Amygdala (tissue), 56 donors: ENCODE measurements at regions not wholly inside any gene's neighbourhood (a gene's known extent, or its start where the extent isn't known, plus 50 kb on each side); places are given as distances from the start of the nearest gene placed in this dataset.
A peak's percentile ranks its signal among the peaks of the same experiment; 100 is the strongest.

Experiments used
- DNase-seq, 56 donors: peaks; one replicate each; lab custom pipeline; 2025; lab: John Stamatoyannopoulos, UW

GRCh38 chr13:40476175-40476958 lies 190.1 kb downstream of the FOXO1 start:
- DNase-seq: peak in 1 of 56 donors; percentile 29

- DNase-seq: peak in 5 of 56 donors; percentile 12 to 28 (median 17)
These were observed 188.5 kb downstream of the FOXO1 start for GRCh38 chr13:40477623-40478608.

GRCh38 chr13:40478775-40479174 lies 187.7 kb downstream of the FOXO1 start:
- DNase-seq: no peak

- peak in 54 of 56 donors; percentile 20 to 92 (median 77) for DNase-seq
These were observed 187.1 kb downstream of the FOXO1 start for GRCh38 chr13:40479196-40479845.

GRCh38 chr13:40480012-40480914 lies 186.2 kb downstream of the FOXO1 start:
- no peak for DNase-seq

GRCh38 chr13:40480915-40481516 lies 185.4 kb downstream of the FOXO1 start:
- no peak for DNase-seq

GRCh38 chr13:40483601-40484000 lies 182.8 kb downstream of the FOXO1 start:
- peak in 12 of 56 donors; percentile 8 to 37 (median 24) for DNase-seq

GRCh38 chr13:40484101-40484800 lies 182.2 kb downstream of the FOXO1 start:
- no peak for DNase-seq

GRCh38 chr13:40484974-40485373 lies 181.5 kb downstream of the FOXO1 start:
- no peak for DNase-seq

- DNase-seq: no peak
These were observed 180.6 kb downstream of the FOXO1 start for GRCh38 chr13:40485611-40486517.

GRCh38 chr13:40486518-40487163 lies 179.8 kb downstream of the FOXO1 start:
- DNase-seq: no peak

- DNase-seq: no peak
These were observed 177.5 kb downstream of the FOXO1 start for GRCh38 chr13:40488869-40489391.

GRCh38 chr13:40490086-40490758 lies 176.2 kb downstream of the FOXO1 start:
- peak in 5 of 56 donors; percentile 9 to 28 (median 16) for DNase-seq

- no peak for DNase-seq
These were observed 173.9 kb downstream of the FOXO1 start for GRCh38 chr13:40492511-40492910.

GRCh38 chr13:40494513-40494912 lies 171.9 kb downstream of the FOXO1 start:
- DNase-seq: no peak

GRCh38 chr13:40494946-40495620 lies 171.4 kb downstream of the FOXO1 start:
- DNase-seq: no peak
